ENCODE measurements at regions not wholly inside any gene's neighbourhood (a gene's known extent, or its start where the extent isn't known, plus 50 kb on each side); places are given as distances from the start of the nearest gene placed in this dataset.
A peak's percentile ranks its signal among the peaks of the same experiment; 100 is the strongest.

DNA sequence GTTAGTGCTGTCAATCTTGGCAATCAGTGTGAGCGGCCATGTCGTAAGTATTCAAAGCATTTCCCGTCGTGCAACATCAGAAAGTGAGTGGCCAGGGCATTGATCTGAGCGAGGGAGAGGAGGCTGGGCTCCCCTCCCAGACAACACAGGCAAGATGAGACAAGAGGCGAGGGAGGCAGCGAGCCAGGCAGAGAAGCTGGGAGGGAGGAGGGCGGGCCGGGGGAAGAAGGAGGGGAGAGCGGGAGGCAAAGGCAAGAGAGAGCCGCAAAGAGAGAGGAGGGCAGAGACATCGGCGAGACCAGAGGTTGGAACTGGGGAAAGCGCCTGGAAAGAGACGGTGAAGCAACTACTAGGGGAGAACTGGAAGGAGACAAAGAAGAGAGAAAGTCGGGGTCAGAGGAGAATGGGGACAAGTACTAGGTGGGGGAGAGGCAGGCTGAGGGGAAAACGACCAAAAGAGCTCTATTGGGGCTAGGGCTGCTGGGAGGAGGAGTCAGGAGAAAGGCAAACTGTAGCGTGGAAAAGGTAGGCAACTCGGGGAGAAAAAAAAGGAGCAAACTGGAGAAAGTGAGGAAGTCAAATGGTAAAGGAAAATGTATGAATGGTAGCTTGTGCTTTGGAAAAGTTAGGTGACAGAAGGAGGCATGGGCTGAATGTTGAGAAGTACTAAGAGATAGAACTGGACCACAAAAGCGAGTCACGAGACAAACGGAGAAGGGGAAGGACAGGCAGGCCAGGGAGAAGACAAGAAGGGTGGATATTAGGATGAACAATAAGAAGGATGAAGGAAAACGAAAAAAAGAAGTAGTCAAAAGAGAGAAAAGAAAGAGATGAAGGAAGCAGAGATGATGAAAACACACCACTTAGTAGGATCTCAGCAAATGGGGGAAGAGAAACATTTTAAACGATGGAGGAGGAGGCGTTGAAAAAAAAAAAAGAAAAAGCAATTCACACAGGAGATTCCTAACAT is 130.5 kb upstream of the C11orf58 start:
- H3K27me3 ChIP-seq (ENCODE audit: insufficient read depth, low read depth, severe bottlenecking): peaks cover 6% of the 10 kb centered on the region
- H3K36me3 ChIP-seq: no peaks in the 10 kb centered on the region
- H3K27ac ChIP-seq: no peak overlapping the region
- no peaks in the 10 kb centered on the region for H3K9me3 ChIP-seq (ENCODE audit: severe bottlenecking)
- DNase-seq: peak; percentile 65
- H3K4me3 ChIP-seq (ENCODE audit: low read depth, low read length): peak overlapping the region; percentile 81
- TF ChIP-seq, protein P1, sequence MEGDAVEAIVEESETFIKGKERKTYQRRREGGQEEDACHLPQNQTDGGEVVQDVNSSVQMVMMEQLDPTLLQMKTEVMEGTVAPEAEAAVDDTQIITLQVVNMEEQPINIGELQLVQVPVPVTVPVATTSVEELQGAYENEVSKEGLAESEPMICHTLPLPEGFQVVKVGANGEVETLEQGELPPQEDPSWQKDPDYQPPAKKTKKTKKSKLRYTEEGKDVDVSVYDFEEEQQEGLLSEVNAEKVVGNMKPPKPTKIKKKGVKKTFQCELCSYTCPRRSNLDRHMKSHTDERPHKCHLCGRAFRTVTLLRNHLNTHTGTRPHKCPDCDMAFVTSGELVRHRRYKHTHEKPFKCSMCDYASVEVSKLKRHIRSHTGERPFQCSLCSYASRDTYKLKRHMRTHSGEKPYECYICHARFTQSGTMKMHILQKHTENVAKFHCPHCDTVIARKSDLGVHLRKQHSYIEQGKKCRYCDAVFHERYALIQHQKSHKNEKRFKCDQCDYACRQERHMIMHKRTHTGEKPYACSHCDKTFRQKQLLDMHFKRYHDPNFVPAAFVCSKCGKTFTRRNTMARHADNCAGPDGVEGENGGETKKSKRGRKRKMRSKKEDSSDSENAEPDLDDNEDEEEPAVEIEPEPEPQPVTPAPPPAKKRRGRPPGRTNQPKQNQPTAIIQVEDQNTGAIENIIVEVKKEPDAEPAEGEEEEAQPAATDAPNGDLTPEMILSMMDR (IDR thresholded peaks at IDR 0.05; ENCODE audit: low read depth, low read length): no peak

DNA sequence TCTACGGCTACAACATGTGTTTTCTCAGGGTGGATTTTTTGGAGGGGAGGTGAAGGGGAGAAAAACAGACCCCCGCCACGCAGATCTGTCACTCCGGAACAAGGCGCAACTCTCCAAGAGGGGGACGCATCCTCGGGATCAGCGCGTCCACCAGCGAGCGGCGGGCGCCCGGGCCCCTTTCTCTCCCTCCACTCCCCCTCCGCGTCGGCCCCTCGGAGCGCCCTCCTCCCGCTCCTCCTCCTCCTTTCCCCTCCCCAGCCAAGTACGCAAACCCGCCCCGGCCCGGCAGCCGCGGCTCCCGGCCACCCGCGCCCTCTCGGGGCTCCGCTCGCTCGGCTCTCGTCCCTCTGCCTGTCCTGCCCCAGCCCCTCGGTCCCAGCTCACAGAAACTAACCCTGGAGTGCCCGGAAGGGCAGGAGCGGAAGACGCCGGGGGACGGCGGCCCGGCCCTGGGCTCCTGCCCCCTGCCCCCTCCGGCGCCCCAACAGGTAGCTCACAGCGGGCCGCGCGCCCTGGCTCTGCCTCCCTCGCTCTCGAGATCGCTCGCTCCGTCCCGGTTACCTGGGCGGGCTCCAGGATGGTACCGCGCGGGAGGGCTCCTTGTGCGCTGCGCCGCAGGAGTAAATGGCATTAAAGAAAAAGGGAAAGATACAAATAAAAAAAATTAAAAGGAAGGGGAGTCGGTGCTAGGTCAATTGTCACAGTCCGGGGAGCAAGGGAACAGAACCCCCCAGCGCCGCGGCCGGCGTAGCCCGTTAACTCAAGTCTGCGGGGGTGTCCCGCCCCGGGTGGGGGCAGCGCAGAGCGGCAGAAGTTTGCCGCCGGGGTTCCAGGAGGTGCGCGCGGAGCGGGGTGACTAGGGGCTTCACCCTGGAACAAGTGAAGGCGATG is 131.4 kb upstream of the C11orf58 start:
- Histone ChIP-seq H3K4me3 (ENCODE audit: low read depth, low read length) (peak overlapping the region; percentile 81), H3K27ac (no peak overlapping the region), H3K9me3 (ENCODE audit: severe bottlenecking) (no peaks in the 10 kb centered on the region), H3K36me3 (no peaks in the 10 kb centered on the region), H3K27me3 (ENCODE audit: insufficient read depth, low read depth, severe bottlenecking) (no peaks in the 10 kb centered on the region)
- DNase-seq: peak; percentile 38
- TF ChIP-seq, protein P1 (IDR thresholded peaks at IDR 0.05; ENCODE audit: low read depth, low read length): no peak

DNA sequence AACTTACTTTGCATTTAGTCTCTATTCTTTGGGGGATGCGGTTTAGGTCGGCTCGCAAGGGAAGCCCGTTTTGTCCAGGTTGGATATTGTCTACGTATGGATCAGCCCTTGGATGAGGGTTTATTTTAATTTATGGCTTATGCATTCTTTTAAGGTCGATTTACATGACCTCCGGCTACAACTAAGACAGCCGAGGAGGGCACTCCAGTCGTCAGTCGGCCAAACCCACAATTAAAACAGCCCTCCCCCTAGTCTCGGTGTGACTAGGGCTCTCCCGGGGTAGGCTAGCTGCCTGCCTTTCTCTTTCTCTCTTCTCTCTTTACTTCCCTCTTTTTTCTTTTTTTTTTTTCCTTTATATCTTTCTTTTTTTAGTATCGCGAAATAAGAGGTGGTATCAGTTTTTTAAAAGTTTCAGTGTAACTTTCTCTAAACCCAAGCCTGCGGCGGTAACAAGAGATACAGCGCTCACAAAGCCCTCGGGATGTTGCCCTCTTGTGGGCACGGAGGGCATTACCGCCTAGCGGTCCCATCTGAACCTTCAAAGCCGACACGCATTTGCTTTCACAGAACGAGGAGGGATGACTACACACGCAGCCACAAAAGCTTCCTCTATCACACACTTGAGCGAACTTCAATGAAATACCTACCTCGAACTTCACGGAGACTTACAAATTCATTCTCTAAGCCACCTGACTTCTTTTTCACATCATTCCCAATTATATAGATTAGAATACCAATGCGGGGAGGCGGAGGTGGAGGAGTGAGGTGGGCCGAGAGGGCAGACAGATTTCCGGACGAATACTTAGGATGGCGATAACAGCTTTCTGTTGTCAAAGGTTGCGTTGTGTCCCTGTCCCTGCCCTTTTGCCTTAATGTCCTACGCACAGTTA is 132.3 kb upstream of the C11orf58 start:
- H3K27ac ChIP-seq: no peak overlapping the region
- H3K36me3 ChIP-seq: no peaks in the 10 kb centered on the region
- H3K27me3 ChIP-seq (ENCODE audit: insufficient read depth, low read depth, severe bottlenecking): no peaks in the 10 kb centered on the region
- no peaks in the 10 kb centered on the region for H3K9me3 ChIP-seq (ENCODE audit: severe bottlenecking)
- peak; percentile 86 for DNase-seq
- H3K4me3 ChIP-seq (ENCODE audit: low read depth, low read length): peak overlapping the region; percentile 81
- TF ChIP-seq, protein P1 (IDR thresholded peaks at IDR 0.05; ENCODE audit: low read depth, low read length): peak; percentile 86

DNA sequence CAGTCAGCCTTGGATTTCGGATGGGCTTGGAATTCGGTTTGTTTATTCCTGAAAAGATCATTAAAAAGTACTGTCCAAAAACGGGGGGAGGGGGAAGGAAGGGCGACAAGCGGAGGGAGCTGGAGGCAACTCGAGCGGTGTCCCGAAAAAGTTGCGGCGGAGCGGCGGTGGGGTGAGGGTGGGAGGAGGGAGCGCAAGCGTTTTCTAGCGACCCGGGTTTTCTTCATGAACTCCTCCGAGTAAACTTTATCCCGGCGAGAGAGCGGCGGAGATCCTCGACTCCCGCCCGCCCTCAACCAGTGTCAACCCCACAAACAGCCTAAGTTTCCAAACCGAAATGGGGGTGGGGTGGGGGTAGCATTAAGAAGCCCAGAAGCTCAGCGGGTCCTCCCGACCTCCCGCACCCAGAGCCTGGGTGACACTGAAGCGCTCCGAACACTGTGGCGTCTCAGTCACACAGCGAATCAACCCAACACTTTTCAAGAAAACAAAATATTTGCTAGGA is 133.0 kb upstream of the C11orf58 start:
- no peak overlapping the region for H3K27ac ChIP-seq
- no peaks in the 10 kb centered on the region for H3K9me3 ChIP-seq (ENCODE audit: severe bottlenecking)
- no peak for DNase-seq
- H3K4me3 ChIP-seq (ENCODE audit: low read depth, low read length): peak overlapping the region; percentile 81
- TF ChIP-seq, protein P1 (IDR thresholded peaks at IDR 0.05; ENCODE audit: low read depth, low read length): no peak
- no peaks in the 10 kb centered on the region for H3K27me3 ChIP-seq (ENCODE audit: insufficient read depth, low read depth, severe bottlenecking)
- H3K36me3 ChIP-seq: no peaks in the 10 kb centered on the region

DNA sequence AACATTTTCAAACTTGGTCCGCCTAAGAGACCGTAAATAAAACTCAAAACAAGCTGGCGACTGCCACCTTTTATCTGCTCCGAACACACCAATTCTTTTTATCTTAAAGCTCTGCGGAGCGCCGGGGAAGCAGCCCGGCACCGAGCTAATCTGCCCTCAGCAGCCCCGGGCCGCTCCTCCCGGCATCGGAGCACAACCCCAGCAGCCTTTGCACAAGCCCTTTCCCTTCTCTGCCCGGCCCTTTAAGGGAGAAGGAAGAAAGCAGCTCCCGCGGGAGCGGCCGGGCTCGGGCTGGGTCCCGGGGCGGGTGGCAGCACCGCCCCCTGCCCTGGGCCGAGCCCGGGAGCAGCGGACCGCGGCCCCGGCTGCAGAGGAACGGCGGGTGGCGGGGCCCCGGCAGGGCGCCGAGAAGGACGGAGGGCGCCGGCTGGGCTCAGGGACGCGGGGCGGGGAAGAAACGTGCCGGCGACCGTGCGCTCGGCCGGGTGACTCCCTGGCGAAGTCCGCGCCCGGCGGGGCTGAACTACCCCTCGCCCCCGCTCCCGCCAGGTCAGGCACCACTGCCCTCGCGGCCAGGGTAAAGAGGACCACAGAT is 133.6 kb upstream of the C11orf58 start:
- TF ChIP-seq, protein P1 (IDR thresholded peaks at IDR 0.05; ENCODE audit: low read depth, low read length): no peak
- H3K4me3 ChIP-seq (ENCODE audit: low read depth, low read length): peak overlapping the region; percentile 81
- H3K36me3 ChIP-seq: no peaks in the 10 kb centered on the region
- peak; percentile 59 for DNase-seq
- no peaks in the 10 kb centered on the region for H3K9me3 ChIP-seq (ENCODE audit: severe bottlenecking)
- H3K27me3 ChIP-seq (ENCODE audit: insufficient read depth, low read depth, severe bottlenecking): no peaks in the 10 kb centered on the region
- no peak overlapping the region for H3K27ac ChIP-seq
